SU-DHL-6 (cell line): ENCODE measurements at regions not wholly inside any gene's neighbourhood (a gene's known extent, or its start where the extent isn't known, plus 50 kb on each side); places are given as distances from the start of the nearest gene placed in this dataset.
"Not testable (repeated sequence)": the region's sequence is repeated elsewhere in the genome, so short reads cannot be mapped to it uniquely, and the experiment has no call there.

Source experiments
- H2AFZ ChIP-seq: fragments of 200-600 bp; sonication (generic); 2 replicates; pipeline ENCODE4 v1.6.1; 2014; ENCODE audit warnings: low read depth, mild to moderate bottlenecking, moderate library complexity, mixed read lengths, antibody characterized with exemption, low read length; ENCODE audit not compliant: severe bottlenecking
- H3F3A ChIP-seq: fragments of 200-600 bp; shearing (Covaris generic); 2 replicates; pipeline ENCODE4 v1.6.0; 2016; ENCODE audit warnings: antibody characterized with exemption, mild to moderate bottlenecking; ENCODE audit not compliant: insufficient read depth
- H3K27ac ChIP-seq: fragments of 200-600 bp; sonication (generic); 2 replicates; pipeline ENCODE4 v1.5.1; 2016; ENCODE audit warnings: low read depth, mild to moderate bottlenecking, low read length, moderate library complexity, mixed read lengths
- H3K27me3 ChIP-seq: fragments of 200-600 bp; sonication (generic), shearing (Covaris generic); 2 replicates; pipeline ENCODE4 v1.6.0; 2014; ENCODE audit warnings: mild to moderate bottlenecking, low read length
- H3K36me3 ChIP-seq: fragments of 200-600 bp; sonication (generic); 2 replicates; pipeline ENCODE4 v1.6.1; 2014; ENCODE audit warnings: mild to moderate bottlenecking, low read length, mixed read lengths
- H3K4me2 ChIP-seq: fragments of 300-600, 200-600 bp; shearing (Covaris generic), sonication (generic); 2 replicates; pipeline ENCODE4 v1.6.0; 2014; ENCODE audit warnings: low read length, low read depth, mild to moderate bottlenecking; ENCODE audit not compliant: poor library complexity, severe bottlenecking
- H3K4me3 ChIP-seq: fragments of 200-600 bp; sonication (generic); 2 replicates; pipeline ENCODE4 v1.5.1; 2014; ENCODE audit warnings: antibody characterized with exemption, low read length, mild to moderate bottlenecking, mixed read lengths; ENCODE audit not compliant: insufficient read depth, poor library complexity, severe bottlenecking
- H3K79me2 ChIP-seq: fragments of 200-600 bp; sonication (generic); 2 replicates; pipeline ENCODE4 v1.6.1; 2014; ENCODE audit warnings: mild to moderate bottlenecking, low read length, moderate library complexity; ENCODE audit not compliant: insufficient read depth
- H3K9ac ChIP-seq: fragments of 200-600 bp; sonication (generic); 2 replicates; pipeline ENCODE4 v1.7.0; 2014; ENCODE audit warnings: mild to moderate bottlenecking, low read length
- H3K9me2 ChIP-seq: fragments of 200-600 bp; sonication (generic); replicated peaks from 2 replicates; pipeline ENCODE4 v1.6.1; 2014; ENCODE audit warnings: low read length; ENCODE audit not compliant: insufficient read depth
- H3K9me3 ChIP-seq: fragments of 200-600 bp; sonication (generic); 2 replicates; pipeline ENCODE4 v1.6.1; 2014; ENCODE audit warnings: low read length, mixed read lengths; ENCODE audit not compliant: insufficient read depth
- H4K20me1 ChIP-seq: fragments of 200-600 bp; sonication (generic); 2 replicates; pipeline ENCODE4 v1.6.1; 2014; ENCODE audit warnings: low read depth, mild to moderate bottlenecking, antibody characterized with exemption, low read length, moderate library complexity, mixed read lengths
- CTCF ChIP-seq: fragments of 200-600 bp; sonication (generic); IDR thresholded peaks from one replicate; pipeline ENCODE4 v1.5.1; 2017; ENCODE audit warnings: antibody characterized with exemption, mild to moderate bottlenecking, low read length, moderate library complexity; ENCODE audit not compliant: insufficient read depth, poor library complexity, severe bottlenecking
- EZH2phosphoT487 ChIP-seq: fragments of 200-600 bp; sonication (generic), shearing (Covaris generic); conservative IDR thresholded peaks from 2 replicates; pipeline ENCODE4 v1.6.1; 2018; ENCODE audit warnings: mild to moderate bottlenecking, antibody characterized with exemption, low read length, moderate library complexity, mixed read lengths

GRCh38 chr17:14580499-14580898 lies 279.6 kb downstream of the HS3ST3B1 start:
- Histone ChIP-seq H3K79me2 (no peaks in the 10 kb centered on the region), H3F3A (no peaks in the 10 kb centered on the region), H4K20me1 (no peaks in the 10 kb centered on the region), H3K9ac (no peak overlapping the region), H3K9me3 (0 out of 2 replicates have a peak, but pooled peaks cover 5% of the 10 kb centered on the region), H3K4me3 (no peak overlapping the region), H2AFZ (no peak overlapping the region), H3K27me3 (no peaks in the 10 kb centered on the region), H3K36me3 (no peaks in the 10 kb centered on the region), H3K27ac (no peak overlapping the region), H3K9me2 (no peaks in the 10 kb centered on the region), H3K4me2 (no peak overlapping the region)
- TF ChIP-seq EZH2phosphoT487 (no peak), CTCF (no peak)

GRCh38 chr17:14579716-14580115 lies 278.8 kb downstream of the HS3ST3B1 start:
- Histone ChIP-seq H3K79me2 (no peaks in the 10 kb centered on the region), H3K36me3 (no peaks in the 10 kb centered on the region), H2AFZ (no peak overlapping the region), H3K27ac (no peak overlapping the region), H3K9me2 (no peaks in the 10 kb centered on the region), H3F3A (no peaks in the 10 kb centered on the region), H3K27me3 (no peaks in the 10 kb centered on the region), H3K4me3 (no peak overlapping the region), H4K20me1 (no peaks in the 10 kb centered on the region), H3K9me3 (0 out of 2 replicates have a peak, but pooled peaks cover 2% of the 10 kb centered on the region), H3K9ac (no peak overlapping the region), H3K4me2 (no peak overlapping the region)
- TF ChIP-seq CTCF (no peak), EZH2phosphoT487 (no peak)

- Histone ChIP-seq H3K27me3 (no peaks in the 10 kb centered on the region), H3K4me2 (no peak overlapping the region), H3K9ac (no peak overlapping the region), H3F3A (no peaks in the 10 kb centered on the region), H3K27ac (no peak overlapping the region), H3K9me3 (no peaks in the 10 kb centered on the region), H4K20me1 (no peaks in the 10 kb centered on the region), H3K36me3 (no peaks in the 10 kb centered on the region), H3K9me2 (no peaks in the 10 kb centered on the region), H3K79me2 (no peaks in the 10 kb centered on the region), H3K4me3 (no peak overlapping the region), H2AFZ (no peak overlapping the region)
- TF ChIP-seq CTCF, result no peak
- TF ChIP-seq EZH2phosphoT487, result no peak
Observed at GRCh38 chr17:14575471-14575953, 274.6 kb downstream of the HS3ST3B1 start.

- not testable (repeated sequence) for H3K4me3 ChIP-seq, H3K4me2 ChIP-seq, H3K9me3 ChIP-seq, H4K20me1 ChIP-seq, H3K36me3 ChIP-seq, H3K9ac ChIP-seq, H3K27me3 ChIP-seq, H3K9me2 ChIP-seq, H3F3A ChIP-seq, H2AFZ ChIP-seq, H3K27ac ChIP-seq, H3K79me2 ChIP-seq
Observed at GRCh38 chr17:14560325-14560724, 259.4 kb downstream of the HS3ST3B1 start.
